ENCODE measurements at regions not wholly inside any gene's neighbourhood (a gene's known extent, or its start where the extent isn't known, plus 50 kb on each side); places are given as distances from the start of the nearest gene placed in this dataset.

DNA sequence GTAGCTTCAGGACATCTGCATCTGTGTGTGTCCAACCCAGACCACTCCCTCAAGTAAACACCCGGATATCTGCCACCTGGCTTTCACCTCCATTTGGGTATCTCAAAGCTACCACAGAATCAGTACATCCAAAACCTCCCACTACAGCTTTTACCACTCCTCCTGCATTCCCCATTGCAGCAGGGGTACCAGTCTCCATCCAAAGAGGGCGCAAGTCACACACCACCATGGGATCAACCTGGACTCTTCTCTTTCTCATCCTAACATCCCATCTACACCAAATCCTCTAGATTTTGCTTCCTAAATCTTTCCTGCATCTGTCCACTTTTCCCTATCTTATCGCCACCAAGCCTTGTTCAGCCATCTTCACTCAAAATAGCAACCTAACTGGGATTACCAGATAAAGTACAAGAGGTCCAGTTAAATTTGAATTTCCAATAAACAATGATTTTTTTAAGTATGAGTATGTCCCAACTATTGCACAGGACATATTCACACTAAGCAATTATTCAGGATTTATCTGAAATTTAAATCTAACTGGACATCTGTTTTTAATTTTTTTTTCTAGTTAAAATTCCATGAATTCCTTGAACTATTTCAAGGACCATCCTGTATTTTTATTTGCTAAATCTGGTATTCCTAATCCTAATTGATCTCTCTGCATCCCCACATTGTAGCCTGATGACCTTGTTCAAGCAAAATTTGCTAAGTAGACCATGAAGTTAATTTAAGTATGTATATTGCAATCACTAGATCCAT, 164.3 kb upstream of the MLN start:
- no peak for DNase-seq

- no peak for DNase-seq
These were observed 163.5 kb upstream of the MLN start for GRCh38 chr6:33967265-33967767.

DNA sequence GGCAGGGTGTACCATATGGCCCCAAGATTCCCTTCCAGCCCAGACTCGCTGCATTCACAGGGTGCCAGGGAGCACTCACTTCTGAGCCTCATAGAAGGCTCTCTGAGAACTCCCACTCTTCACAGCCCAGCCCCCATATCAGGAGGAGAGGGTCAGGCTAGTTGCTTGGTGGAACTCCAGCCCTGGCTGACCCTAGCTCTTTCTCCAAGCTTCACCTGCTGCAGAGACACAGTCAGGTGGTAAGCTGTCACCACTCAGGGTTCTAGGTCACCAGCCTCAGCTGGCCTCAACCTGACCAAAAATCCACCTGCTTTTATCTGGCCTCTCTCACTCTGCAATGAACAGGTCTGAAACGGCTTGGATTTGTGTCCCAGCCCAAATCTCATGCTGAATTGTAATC, 162.7 kb upstream of the MLN start:
- DNase-seq = no peak

- DNase-seq = no peak
These were observed 162.0 kb upstream of the MLN start for GRCh38 chr6:33965766-33966165.

- DNase-seq = no peak
These were observed 160.6 kb upstream of the MLN start for GRCh38 chr6:33964387-33964786.

GRCh38 chr6:33963136-33963750, 159.4 kb upstream of the MLN start:
- no peak for DNase-seq

GRCh38 chr6:33962246-33963027, 158.6 kb upstream of the MLN start:
- peak; percentile 30 for DNase-seq

DNA sequence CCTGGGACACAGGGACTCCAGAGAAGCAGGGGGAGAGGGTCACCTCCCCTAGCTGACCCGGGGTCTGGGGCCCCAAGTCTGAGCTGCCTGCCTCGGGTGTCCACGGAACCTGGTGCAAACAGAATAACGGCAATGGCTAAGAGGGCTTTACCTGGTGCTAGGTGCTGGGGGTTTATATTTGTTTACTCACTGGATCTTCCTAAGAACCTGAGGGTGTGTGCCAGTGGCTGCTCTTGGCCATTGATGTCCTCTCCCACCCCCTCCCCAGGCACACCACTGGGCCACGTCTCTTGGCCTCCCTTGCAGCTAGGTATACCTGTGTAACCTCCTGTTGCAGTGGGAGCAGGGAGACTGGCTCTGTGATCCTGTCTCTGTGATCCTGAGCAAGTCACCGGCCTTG, 157.9 kb upstream of the MLN start:
- no peak for DNase-seq

DNA sequence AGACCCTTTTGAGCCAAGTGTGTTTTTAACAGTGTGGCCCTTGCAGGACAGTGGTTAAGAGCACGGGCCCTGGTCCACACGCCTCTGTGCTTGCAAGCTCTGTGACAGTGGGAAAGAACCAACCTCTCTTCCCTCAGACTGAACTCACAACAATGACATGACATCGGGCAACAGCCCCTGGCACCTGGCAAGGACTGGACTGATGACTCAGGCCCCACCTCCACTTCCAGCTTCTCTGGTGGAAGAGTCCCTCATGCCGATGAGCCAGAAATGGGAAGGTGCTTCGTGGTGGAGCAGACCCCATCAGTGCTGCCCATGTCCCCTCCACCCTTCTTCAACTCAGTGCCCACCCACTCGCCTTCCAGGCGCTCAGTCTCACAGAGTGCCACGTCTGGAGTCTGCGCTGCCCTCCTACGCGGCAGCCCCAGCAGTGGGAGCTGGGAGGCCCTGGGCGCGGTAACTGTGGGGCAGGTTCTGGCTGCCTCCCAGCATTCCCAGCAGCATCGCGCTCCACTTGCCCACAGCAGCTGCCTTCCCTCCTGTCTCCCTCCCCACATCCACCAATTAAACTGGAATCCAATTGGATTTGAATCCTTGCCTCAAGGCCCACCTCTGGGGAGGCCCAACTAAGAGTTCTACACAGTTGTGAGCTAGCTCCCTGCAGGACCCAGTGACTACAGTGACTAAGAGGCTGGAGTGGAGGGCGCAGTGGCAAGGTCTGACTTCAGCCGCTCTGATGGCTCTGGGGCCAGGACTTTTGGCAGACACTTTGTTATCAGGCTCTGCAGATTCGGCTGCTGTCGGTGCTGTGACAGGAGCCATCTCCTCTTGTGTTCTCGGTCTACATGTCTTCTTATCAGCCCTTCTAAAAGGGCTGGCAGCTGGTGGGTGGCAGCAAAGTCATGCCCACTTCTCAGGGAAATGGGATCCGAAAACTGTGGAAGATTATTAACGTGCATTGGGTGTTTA, 156.8 kb upstream of the MLN start:
- no peak for DNase-seq

- no peak for DNase-seq
These were observed 156.0 kb upstream of the MLN start for GRCh38 chr6:33959661-33960344.

DNA sequence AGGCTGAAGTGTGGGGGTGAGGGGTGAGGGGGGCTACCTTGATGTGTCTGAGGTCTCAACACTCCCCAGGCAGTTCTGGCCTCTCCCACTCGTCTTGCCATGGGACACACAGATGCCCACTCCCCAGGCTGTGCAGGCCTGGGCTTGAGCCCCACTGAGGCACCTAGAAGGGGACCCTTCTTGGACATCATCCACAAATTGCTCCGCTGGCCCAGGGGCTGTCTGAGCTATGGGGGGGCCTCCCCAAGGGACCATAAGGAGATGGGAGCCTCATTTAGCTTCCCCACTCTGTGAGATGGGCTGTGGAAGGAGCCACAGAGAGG, 155.5 kb upstream of the MLN start:
- DNase-seq = no peak

DNA sequence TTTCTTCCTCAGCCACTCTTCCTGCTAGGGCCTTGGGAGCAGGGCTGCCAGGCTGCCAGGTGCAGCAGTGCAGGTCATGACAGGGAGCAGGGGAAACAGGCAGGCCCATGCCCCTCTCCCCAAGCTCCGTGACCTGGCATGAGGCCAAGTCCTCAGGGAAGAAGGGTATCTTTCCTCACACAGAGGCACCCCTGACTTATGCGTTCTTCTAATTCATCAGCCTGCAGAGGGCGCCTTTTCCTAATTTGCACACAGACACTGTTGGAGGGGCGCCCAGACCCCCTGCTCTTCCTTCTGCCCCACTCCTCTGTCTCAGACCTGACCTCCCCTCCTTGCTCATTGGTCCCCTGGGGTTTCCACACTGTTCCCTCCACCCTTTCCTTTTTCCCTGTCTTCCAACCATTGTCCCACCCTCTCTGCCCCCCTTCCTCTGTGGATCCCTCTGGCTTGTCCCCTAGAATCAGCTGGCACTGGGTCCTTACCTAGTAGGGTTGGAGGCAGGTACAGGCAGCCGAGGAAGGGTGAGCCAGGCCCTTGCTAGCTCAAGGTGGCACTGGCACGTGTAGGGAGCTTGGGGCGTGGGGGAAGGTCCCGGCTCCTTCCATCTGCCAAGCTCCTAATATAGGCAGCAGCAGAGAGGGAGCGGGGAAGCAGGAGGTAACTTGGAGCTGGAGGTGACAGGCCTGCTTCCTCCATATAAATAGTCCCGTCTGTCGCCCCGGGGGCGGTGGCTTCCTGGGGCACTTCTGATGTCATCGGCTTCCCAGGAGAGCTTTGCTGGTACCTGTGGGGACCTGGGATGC, 154.9 kb upstream of the MLN start:
- peak; percentile 51 for DNase-seq

GRCh38 chr6:33957892-33958525, 154.2 kb upstream of the MLN start:
- no peak for DNase-seq

DNA sequence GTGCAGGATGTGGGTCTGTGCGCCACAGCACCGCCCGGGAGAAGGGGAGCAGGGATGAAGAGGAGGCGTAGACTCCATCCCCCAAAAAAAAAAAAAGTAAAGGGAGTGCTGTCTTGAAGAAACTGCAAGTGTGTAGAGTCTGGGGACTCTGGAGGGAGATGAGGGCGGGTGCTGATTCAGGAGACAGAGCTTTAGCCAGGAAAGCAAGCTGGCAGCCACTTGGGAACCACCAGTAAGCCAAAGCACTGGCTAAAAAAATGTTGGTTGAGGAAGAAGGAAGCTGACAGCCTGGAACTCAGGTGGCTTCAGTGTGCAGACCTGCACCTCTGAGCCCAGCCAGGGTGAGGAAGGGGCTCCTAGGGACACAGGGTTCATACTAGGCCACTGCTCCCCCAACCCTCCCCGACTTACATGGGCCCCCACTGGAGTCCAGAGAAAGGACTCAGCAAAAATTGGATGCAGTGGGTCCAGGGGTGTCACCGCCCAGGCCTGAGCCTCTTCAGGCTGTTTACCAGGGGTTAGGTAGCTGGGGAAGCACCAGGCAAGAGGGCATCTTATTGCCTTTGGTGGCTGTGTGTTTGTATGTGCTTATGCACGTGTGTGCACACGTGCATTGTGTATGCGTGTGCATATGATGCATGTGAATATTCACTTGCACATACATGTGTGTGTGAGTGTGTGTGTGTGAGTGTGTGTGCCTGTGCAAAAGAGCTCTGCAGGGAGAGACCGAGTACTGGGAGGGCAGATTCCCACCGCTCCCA, 153.5 kb upstream of the MLN start:
- no peak for DNase-seq

DNA sequence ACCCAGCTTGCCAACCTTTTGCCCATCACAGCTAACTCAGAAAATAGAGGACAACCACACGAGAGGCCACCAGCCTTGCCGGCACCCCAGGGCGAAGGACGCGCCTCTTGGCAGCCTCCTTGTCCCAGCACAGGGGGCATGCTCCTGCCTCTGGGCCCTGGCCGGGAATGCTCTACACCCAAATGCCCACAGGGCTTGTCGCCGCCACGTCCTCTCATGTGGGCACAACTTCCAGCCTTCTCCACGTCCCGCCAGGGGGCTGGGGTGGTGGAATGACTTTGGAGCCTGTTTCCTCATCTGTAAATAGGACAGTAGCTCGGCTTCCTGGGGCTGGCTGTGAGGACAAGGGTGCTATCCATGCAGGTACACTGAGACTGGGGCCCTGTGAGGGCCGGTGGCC, 152.4 kb upstream of the MLN start:
- DNase-seq = no peak

GRCh38 chr6:33955566-33955965, 151.8 kb upstream of the MLN start:
- no peak for DNase-seq

DNA sequence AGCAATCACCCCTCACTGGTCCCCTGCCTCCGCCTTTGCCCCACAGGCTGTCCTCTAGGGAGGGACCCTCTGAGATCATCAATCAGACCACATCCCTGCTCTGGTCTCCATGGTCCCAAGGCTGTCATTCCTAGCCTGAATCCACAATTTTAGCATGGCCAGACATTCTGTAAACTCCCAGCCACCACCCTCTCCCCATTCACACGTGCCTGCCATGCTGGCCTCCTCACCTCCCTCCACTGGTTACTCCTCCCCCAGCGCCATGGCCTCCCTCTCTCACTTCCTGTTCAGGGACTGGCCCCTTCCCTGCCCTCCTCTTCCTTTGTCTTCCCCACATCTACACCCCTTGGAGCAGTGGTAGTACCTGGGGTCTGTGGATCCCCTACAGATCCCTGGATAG, 150.7 kb upstream of the MLN start:
- no peak for DNase-seq

DNA sequence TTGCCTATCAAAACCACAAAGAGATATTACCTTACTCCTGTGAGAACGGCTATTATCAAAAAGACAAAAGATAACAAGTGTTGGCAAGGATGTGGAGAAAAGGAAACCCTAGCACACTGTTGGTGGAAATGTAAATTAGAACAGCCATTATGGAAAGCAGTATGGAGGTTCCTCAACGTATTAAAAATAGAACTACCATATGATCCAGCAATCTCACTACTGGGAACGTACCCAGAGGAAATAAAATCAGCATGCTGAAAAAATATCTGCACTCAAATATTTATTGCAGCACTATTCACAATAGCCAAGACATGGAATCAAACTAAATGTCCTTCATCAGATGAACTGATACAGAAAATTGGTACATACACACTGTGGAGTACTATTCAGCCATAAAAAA, 149.4 kb upstream of the MLN start:
- DNase-seq = no peak

DNA sequence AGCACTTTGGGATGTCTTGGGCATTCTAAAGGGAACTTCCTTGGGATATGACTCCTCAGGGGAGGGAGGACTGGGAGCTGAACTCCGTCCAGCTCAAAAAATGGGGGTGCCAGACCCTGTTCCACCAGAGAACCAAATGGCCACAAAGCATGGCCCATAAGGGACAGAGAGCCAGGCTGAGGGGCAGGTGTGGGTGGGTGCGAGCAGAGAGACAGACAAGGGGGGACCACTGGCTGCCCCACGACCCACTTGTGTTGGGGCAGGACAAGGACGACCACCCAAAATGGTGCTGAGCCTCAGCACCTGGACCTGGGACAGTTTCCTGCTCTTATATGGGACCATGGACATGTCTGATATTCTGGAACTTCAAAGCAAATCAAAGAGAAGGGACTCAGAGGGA, 148.2 kb upstream of the MLN start:
- no peak for DNase-seq

Measured in DMS79 (cell line).